Keratinocyte (primary cell): ENCODE measurements at regions not wholly inside any gene's neighbourhood (a gene's known extent, or its start where the extent isn't known, plus 50 kb on each side); places are given as distances from the start of the nearest gene placed in this dataset.
A peak's percentile ranks its signal among the peaks of the same experiment; 100 is the strongest.

Source experiments
- DNase-seq: peaks from one replicate; pipeline ENCODE4 v3.0.0-alpha.2; 2011; ENCODE audit warnings: low read depth, missing footprints, low spot score
- FAIRE-seq: peaks from 2 replicates; lab custom pipeline; 2011; peaks lifted over from hg19 to GRCh38; lab: Jason Lieb, UNC
- H2AFZ ChIP-seq: 2 replicates; pipeline ENCODE4 v1.6.0; 2012; ENCODE audit warnings: low read length, control low read depth, inconsistent platforms; ENCODE audit not compliant: control insufficient read depth
- H3K27ac ChIP-seq: 2 replicates; pipeline ENCODE4 v1.5.1; 2011; ENCODE audit warnings: low read length; ENCODE audit not compliant: control insufficient read depth, insufficient read depth
- H3K27me3 ChIP-seq: 3 replicates; pipeline ENCODE4 v1.6.0; 2011; ENCODE audit warnings: low read length; ENCODE audit not compliant: control insufficient read depth, insufficient read depth; ENCODE audit errors: extremely low read depth
- H3K36me3 ChIP-seq, 2 experiments: 2 replicates in 1 of 2; 3 replicates in 1 of 2; pipeline ENCODE4 v1.5.1; 2011; ENCODE audit warnings: low read length in 2 of 2, mild to moderate bottlenecking in 1 of 2; ENCODE audit not compliant: control insufficient read depth in 2 of 2, insufficient read depth in 2 of 2; ENCODE audit errors: extremely low read depth in 1 of 2
- H3K4me1 ChIP-seq: 3 replicates; pipeline ENCODE4 v1.5.1; 2011; ENCODE audit warnings: low read length; ENCODE audit not compliant: control insufficient read depth, insufficient read depth; ENCODE audit errors: extremely low read depth
- H3K4me2 ChIP-seq: 3 replicates; pipeline ENCODE4 v1.6.0; 2011; ENCODE audit warnings: low read depth, low read length; ENCODE audit not compliant: control insufficient read depth, insufficient read depth; ENCODE audit errors: extremely low read depth
- H3K4me3 ChIP-seq, 3 experiments: fragments of 200-600 bp in 1 of 3; sonication (generic) in 1 of 3; 2 replicates in 2 of 3; 3 replicates in 1 of 3; pipeline ENCODE4 v1.5.1; 2011 to 2016; ENCODE audit warnings: low read length in 3 of 3, mild to moderate bottlenecking in 3 of 3, control low read depth in 2 of 3, inconsistent platforms in 1 of 3, low read depth in 1 of 3, mixed read lengths in 1 of 3, mixed run types in 1 of 3, moderate library complexity in 1 of 3; ENCODE audit not compliant: control insufficient read depth in 2 of 3, insufficient read depth in 2 of 3; ENCODE audit errors: extremely low read depth in 1 of 3
- H3K79me2 ChIP-seq: 2 replicates; pipeline ENCODE4 v1.6.0; 2012; ENCODE audit warnings: low read length; ENCODE audit not compliant: control insufficient read depth, insufficient read depth
- H3K9ac ChIP-seq: 3 replicates; pipeline ENCODE4 v1.6.0; 2011; ENCODE audit warnings: low read length; ENCODE audit not compliant: control insufficient read depth, insufficient read depth; ENCODE audit errors: extremely low read depth
- H3K9me1 ChIP-seq: 3 replicates; pipeline ENCODE4 v1.6.0; 2011; ENCODE audit warnings: low read length; ENCODE audit not compliant: control insufficient read depth, insufficient read depth; ENCODE audit errors: extremely low read depth
- H3K9me3 ChIP-seq: 2 replicates; pipeline ENCODE4 v1.5.1; 2012; ENCODE audit warnings: low read depth, low read length; ENCODE audit not compliant: control insufficient read depth
- H4K20me1 ChIP-seq: 3 replicates; pipeline ENCODE4 v1.6.0; 2011; ENCODE audit warnings: low read length; ENCODE audit not compliant: control insufficient read depth, insufficient read depth; ENCODE audit errors: extremely low read depth
- EZH2 ChIP-seq: IDR thresholded peaks from one replicate; pipeline ENCODE4 v1.6.1; 2012; ENCODE audit warnings: inconsistent platforms, mild to moderate bottlenecking, low read length, moderate library complexity
- dilution Hi-C: fragments of 300-500 bp; cut with MboI; formaldehyde crosslinking; loops from one replicate; pipeline ENCODE4 v1.7.0; 2020; ENCODE audit warnings: low sequenced_read_pairs; ENCODE audit not compliant: extremely low pct_ligation_motif_present
- TF ChIP-seq, protein P1 (sequence below), 3 experiments: IDR thresholded peaks in 1 of 3; conservative IDR thresholded peaks in 1 of 3; optimal IDR thresholded peaks in 1 of 3; 2 replicates in 2 of 3; 3 replicates in 1 of 3; pipeline versions ENCODE3 to v1.5.1; 2011; ENCODE audit warnings: low read length in 3 of 3, mild to moderate bottlenecking in 3 of 3, moderate library complexity in 2 of 3, control low read depth in 1 of 3, inconsistent platforms in 1 of 3; ENCODE audit not compliant: insufficient read depth in 2 of 3; ENCODE audit errors: extremely low read depth in 1 of 3

DNA sequence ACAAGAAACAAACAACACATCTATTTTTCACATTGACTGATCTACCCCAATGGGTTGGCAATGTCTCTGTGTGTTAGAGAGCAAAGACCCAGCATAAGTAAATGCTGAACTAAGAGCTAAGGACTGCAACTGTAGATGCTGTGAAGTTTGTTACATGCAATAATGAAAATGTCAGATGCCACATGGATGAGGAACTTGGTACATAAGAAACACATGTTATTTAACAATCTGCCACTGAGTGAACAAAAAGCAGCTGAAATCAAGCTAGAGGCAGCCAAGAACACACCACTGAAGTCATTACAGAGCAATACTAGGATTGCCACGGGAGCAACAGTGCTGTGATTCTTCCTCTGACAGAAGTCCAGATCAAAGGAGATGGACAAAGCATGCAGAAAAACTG is 389.4 kb downstream of the CDH2 start:
- dilution Hi-C loops, result no loop called here

DNA sequence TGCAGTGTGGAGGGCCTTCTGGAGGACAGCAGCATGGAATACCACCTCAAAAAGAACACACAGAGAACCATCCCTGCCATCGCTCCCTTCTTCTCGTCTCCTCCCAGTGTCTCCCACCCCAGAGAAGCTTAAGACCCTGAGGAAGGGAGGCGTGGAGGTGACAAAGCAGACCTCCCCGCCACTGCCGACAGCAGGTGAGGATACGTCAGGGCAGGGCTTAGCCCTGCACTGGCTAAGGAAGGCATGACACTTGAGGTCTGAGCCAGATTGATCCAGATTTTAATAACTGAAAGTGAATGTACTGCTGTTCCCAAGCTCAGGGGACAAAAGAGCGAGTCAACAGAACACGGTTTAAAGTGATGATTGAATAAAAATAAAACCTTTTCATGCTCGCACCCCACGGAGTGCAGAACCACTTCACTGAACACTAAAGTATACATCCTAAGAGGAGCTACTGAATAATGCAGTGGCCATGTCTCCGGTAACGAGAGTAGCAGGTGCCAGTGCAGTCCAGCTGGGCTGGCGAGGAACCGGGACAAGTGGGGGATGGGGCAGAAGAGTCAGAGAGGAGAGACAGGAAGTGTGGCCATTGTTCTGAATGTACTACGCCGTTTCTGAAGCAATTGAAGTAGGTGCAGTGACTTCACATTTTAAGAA is 391.0 kb downstream of the CDH2 start:
- H3K9me1 ChIP-seq, result no peaks in the 10 kb centered on the region

More for the DNA sequence above, 389.4 kb downstream of the CDH2 start:
- H3K4me3 ChIP-seq, result no peak overlapping the region
- peaks cover 17% of the 10 kb centered on the region for H3K4me1 ChIP-seq
- no peaks in the 10 kb centered on the region for H3K27me3 ChIP-seq
- H3K36me3 ChIP-seq, result no peaks in the 10 kb centered on the region
- TF ChIP-seq, protein P1, sequence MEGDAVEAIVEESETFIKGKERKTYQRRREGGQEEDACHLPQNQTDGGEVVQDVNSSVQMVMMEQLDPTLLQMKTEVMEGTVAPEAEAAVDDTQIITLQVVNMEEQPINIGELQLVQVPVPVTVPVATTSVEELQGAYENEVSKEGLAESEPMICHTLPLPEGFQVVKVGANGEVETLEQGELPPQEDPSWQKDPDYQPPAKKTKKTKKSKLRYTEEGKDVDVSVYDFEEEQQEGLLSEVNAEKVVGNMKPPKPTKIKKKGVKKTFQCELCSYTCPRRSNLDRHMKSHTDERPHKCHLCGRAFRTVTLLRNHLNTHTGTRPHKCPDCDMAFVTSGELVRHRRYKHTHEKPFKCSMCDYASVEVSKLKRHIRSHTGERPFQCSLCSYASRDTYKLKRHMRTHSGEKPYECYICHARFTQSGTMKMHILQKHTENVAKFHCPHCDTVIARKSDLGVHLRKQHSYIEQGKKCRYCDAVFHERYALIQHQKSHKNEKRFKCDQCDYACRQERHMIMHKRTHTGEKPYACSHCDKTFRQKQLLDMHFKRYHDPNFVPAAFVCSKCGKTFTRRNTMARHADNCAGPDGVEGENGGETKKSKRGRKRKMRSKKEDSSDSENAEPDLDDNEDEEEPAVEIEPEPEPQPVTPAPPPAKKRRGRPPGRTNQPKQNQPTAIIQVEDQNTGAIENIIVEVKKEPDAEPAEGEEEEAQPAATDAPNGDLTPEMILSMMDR (optimal IDR thresholded peaks at IDR 0.05 in 1 of 3, IDR thresholded peaks at IDR 0.05 in 1 of 3, conservative IDR thresholded peaks at IDR 0.05 in 1 of 3; ENCODE audit: extremely low read depth in 1 of 3, insufficient read depth in 2 of 3, low read length in 3 of 3), result no peak
- TF ChIP-seq EZH2, result no peak
- FAIRE-seq (peak; percentile 34), DNase-seq (no peak)
- H3K27ac ChIP-seq, result no peak overlapping the region
- no peak overlapping the region for H3K9ac ChIP-seq
- H3K79me2 ChIP-seq, result no peaks in the 10 kb centered on the region
- no peaks in the 10 kb centered on the region for H3K9me3 ChIP-seq
- H4K20me1 ChIP-seq, result no peaks in the 10 kb centered on the region
- H3K4me2 ChIP-seq, result no peak overlapping the region
- no peaks in the 10 kb centered on the region for H3K9me1 ChIP-seq
- no peak overlapping the region for H2AFZ ChIP-seq

More for the DNA sequence above, 391.0 kb downstream of the CDH2 start:
- Histone ChIP-seq H3K4me2 (no peak overlapping the region), H3K9me3 (no peaks in the 10 kb centered on the region), H2AFZ (no peak overlapping the region), H3K79me2 (no peaks in the 10 kb centered on the region), H4K20me1 (no peaks in the 10 kb centered on the region), H3K4me3 (no peak overlapping the region), H3K27me3 (no peaks in the 10 kb centered on the region), H3K36me3 (no peaks in the 10 kb centered on the region), H3K9ac (no peak overlapping the region), H3K27ac (no peak overlapping the region), H3K4me1 (peaks cover 17% of the 10 kb centered on the region)
- TF ChIP-seq EZH2, result no peak
- TF ChIP-seq, protein P1 (optimal IDR thresholded peaks at IDR 0.05 in 1 of 3, IDR thresholded peaks at IDR 0.05 in 1 of 3, conservative IDR thresholded peaks at IDR 0.05 in 1 of 3; ENCODE audit: extremely low read depth in 1 of 3, insufficient read depth in 2 of 3, low read length in 3 of 3), result no peak
- FAIRE-seq, result no peak
- dilution Hi-C loops, result no loop called here
- DNase-seq, result no peak
